GM18508 (cell line): ENCODE measurements at regions not wholly inside any gene's neighbourhood (a gene's known extent, or its start where the extent isn't known, plus 50 kb on each side); places are given as distances from the start of the nearest gene placed in this dataset.

Source experiments
- ATAC-seq: cut with Tn5 transposase; IDR thresholded peaks from one replicate; pipeline ENCODE4 v1.9.1; 2021; ENCODE audit warnings: moderate number of reproducible peaks; ENCODE audit not compliant: insufficient read depth, unreplicated experiment

DNA sequence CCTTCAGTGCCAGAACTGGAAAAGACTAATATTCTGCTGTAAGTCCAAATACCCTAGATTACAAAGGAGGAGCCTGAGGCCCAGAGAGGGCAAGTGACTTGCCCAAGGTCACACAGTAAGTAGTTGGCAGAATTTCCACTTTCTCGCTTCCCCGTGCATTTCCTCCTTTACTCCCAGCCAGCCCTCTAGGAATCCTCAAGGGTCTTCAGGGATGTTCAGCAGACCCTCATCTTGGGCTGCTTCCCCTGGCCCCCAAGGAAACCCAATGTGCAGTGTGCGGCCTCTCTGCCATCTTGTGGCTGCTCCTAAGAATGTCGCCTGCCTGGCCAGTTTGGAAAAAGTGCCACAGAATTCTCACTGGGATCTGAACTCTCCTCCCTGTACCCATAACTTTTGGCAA, 217.7 kb upstream of the LRFN2 start:
- no peak for ATAC-seq

DNA sequence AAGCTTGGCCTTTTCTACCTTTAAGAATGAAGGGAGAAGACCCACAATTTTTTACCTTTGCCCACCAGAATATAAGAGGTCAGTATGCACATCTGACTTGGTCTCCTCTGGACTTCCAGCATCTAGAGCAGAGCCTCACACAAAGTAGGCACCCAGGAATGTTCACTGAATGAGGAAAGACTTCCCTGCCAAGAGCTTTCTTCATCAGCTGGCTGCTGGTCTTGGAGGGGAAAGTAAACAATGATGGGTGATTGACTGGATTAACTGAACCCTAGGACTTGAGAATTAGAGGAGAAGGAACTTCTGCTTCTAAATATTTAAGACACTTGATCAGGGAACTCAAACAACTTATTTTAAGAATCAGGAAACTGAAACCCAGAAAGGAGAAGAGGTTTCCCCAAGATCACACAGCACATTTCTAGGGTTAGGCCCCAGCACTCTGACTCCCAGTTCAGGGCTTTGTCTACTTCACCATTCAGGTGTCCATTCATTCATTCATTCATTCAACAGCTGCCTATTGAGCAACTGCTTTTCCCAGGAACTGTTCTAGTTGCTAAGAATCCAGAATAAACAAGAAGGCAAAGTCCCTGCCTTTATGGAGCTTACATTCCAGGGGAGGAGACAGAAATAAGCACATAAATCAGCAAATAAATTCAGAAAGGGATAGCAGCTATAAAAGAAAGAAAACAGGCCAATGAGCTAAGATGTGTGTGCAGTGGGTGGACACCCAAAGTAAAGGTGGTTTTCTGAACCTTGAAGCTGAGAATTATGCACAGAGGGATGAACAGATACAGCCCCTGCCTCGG, 216.9 kb upstream of the LRFN2 start:
- no peak for ATAC-seq

DNA sequence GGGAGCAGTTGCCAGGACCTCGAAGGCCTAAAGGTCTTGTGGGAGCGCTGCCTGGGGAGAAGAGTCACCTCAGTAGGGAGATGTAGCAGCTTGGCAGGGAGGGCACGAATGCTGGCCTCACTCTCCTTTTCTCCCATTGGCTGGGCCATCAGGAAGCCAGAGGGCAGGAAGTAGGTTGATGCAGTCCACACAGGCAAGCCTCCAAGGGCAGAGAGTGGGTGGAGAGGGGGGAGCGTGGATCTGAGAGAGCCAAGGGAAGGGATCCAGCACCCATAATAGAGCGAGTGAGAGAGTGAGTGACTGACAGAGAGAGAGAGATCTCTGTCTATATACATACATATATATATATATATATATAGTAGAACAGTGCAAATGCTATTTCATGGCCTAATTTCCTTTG, 215.3 kb upstream of the LRFN2 start:
- no peak for ATAC-seq

DNA sequence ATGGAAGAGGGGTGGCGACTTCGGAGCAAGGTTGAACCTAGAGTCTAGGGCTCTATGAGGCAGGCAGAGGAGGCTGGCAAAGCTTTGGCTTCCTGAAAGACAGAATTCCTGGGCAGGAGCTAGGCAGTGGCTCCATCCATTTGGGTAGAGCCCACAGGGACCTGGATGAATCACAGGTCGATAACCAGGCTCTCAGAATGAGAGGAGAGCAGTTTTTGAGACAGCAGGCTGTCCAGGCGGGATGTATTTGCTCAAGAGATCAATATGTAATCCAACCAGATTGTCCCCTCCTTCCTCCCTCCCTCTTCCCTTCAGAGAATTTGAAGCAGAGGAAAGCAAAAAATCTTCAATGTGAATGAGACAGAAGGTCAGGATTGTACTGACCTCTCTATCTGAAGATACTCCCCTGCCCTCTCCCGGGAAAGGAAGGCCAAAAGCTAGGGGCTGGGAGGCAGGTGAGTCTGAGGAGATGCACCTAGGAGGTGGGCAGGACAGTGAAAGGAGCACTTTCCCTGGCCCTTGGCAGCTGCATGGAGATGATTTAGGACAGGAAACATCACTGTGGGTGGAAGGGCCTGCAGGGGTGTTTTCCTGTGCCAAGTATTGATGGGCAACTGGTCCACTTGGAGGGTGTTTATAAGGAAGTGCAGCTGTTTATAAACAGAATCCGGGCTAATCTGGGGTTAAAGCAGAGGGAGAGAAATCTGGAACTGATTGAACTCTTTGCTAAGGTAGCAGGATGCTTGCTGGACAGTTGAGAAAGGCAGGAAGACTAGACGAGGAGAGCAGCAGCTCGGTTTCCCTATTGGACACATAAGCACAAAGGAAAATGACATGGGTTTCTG, 212.4 kb upstream of the LRFN2 start:
- no peak for ATAC-seq

DNA sequence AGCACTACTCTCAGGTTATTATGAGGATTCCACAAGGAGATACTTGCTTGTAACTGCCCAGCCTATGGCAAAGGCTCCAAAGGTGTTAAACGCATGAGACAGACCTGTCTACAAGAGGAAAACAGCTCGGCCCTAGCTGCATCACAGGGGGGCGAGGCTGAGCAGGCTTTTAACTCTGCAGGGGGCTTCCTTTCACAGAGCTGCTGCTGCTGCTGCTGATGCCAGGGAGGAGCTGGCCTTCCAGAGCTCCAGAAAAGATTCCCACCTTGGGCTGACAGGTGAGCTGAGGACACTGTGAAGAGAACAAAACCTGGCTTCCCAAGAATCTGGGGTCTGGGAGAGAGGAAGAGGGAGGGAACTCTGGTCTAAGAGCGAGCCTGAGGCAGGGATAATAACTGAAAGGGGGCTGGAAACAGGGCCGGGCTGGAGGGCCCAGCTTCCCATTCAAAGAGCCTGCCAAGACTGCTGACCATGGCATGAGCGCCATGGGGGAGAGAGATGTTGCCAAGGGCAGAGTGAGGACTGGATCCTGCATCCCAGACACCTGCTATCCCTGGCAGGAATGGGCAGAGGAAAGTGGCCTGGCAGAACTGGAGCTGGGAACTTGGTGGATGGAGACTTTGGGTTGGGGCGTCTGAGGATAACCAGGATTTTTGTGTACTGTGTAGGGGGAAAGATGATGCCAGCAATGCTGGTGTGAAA, 211.1 kb upstream of the LRFN2 start:
- no peak for ATAC-seq

DNA sequence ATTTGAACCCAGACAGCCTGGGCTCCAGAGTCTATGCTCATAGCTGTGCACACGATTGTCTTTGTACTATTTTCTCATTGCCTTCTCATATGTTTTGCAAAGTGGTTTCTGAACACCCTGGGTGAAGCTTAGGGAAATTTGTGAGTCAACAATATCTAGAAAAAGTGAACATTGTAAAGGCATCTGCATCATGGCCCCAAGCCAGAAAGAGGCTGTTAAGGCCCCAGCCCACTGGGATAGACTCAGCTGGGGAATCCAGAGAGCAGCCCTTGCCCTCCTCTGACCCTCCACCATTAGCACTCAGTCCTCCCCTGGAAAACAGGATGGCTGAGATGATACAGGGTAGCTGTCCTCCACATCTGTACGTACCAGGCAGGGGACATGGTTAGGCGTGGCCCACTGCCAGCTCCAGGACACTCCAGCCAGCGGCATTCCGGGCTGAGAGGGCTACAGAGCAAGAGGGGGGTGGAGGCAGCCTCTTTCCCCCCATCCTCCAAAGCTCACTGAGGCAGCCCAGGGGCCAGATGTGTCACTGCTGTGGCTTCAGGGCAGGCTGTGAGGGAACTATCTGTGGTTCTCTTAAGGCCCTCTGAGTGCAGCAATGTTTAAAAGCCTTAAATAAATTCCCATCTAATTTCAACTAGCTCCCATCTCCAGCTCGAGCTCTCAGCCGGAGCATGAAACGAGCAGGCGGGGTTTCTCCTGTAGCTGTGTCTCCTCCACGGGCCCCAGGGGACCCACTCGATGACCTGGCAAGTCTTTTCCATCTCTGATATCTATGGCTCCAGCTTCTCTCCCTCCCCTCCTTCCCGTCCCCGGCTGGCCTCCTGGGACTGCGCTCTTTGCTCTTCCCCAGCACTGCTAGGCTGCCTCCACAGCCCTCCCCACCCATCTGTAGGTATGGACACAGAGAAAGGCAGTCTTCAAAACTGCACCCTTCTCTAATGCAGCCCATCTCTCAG, 209.4 kb upstream of the LRFN2 start:
- ATAC-seq: no peak

DNA sequence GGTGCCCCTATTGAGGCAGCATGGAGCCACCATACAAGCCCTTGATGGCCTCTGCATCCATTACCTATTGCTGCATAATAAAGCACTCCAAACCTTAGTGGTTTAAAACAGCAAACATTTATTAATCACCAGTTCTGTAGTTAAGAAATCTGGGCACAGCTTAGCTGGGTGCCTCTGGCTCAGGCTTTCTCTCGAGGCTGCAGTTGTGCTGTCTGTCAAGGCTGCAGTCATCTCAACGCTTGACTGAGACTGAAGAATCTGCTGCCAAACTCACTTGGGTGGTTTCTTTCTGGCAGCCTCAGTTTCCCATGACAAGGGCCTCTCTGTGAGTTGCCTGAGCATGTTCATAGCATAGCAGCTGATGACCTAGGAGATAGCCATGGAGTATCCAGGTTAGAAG, 207.4 kb upstream of the LRFN2 start:
- ATAC-seq: no peak

DNA sequence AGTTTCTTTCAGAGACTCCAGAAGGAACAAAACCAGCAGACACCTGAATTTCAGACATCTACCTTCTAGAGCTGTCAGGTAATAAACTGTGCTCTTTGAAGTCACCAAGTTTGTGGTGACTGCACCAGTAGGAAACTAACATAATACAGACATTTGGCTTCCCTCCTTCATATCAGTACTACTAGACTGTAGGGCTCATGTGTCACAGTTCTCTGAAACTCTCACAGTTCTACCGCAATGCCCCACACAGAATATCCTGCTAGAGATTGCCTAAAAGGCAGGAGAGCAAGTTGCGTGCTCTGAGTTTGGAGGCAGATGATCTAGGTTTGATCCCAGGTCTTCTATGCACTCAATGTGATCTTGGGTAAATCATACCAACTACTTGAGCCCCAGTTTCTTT, 205.0 kb upstream of the LRFN2 start:
- no peak for ATAC-seq

DNA sequence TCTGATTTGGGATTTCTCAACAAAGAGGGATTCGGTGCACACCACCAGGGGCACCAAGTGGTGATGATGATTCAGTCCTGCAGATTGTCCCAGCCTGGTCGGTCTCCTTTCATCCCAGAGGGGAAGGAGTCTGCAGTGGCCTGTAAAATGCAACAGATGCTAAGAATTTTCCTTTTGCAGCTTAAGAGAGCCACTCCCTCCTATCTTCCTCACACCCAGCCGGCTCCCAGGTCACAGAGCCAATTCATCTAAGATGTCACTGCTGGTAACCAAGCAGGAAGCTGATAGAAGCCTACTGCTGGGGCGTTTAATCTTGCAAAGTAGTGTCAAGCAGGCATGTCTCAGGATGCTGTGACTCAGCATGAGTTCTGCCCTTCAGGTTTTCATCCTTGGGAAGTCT, 203.8 kb upstream of the LRFN2 start:
- ATAC-seq: no peak

DNA sequence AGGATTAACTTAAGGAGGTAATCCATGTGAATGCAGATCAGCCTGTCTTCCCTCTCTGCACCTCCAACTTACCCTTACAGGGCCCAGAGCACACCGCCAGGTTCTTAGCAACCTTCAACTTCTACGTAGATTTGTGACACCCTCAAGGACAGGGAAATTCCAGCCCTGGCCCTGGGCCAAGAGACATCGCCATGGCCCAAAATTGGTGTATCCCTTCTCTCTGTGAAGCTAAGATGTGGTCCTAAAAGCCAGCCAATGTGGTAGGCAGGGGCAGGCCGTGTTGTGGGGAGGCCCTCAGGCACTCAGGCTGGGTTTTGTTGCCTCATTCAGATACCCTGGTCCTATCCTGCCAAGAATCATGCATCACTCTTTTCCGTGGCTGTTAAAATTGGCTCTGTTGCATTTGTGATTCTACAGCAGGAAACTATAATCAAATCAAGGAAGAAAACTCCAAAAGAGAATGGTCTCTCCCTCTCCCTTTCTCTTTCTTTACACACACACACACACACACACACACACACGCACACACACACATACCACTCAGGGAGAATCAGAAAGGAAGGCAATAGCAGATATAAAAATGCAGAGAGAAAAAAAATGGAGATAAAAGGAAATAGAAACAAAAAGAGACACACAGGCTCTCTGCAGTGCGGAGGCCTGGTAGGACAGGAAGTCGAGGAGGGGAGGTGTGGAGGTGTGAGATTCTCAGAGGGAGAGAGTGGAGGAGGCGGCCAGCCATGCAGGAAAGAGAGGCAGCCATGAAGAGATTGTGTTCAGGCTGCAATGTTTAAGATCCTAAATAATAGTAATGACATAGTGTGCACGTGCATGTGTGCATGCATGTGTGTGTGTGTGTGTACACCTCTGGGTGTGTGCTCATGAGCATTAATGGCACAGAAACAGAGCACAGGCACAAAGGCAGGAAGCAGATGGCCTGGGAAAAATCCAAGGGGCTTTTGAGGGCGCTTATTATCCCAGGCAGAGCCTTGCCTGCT, 201.8 kb upstream of the LRFN2 start:
- ATAC-seq: no peak

DNA sequence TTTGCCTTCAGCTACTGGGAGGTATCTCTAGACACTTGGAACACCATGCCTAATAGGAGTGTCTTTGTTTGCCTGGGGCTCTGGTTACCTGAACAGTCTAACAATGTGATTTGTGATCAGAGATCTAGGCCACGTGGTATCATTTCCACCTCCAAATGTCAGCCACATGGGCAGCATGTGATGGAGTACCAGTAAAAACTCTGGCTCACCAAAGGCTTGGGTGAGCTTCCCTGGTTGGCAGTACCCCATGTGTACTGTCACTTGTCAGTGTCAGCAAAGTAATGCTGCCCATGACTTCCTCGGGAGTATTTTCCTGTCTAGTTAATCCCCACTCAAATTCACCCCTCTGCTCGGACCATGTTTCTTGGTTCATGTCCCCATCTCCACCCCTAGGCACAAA, 195.2 kb upstream of the LRFN2 start:
- no peak for ATAC-seq

DNA sequence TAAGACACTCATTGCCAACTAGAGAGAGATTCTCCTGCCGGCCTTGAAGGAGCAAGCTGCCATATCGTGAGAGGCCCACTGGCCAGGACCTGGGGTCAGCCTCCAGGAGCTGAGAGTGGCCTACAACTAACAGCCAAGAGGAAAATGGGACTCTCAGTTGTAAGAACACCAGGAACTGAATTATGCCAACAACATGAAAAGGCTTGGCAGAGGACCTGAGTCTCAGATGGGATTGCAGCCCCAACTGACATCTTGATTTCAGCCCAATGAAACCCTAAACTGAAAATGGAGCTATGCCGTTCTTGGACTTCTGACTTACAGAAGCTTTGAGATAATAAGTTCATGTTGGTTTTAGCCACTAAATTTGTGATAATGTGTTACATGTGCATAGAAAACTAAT, 193.5 kb upstream of the LRFN2 start:
- no peak for ATAC-seq

DNA sequence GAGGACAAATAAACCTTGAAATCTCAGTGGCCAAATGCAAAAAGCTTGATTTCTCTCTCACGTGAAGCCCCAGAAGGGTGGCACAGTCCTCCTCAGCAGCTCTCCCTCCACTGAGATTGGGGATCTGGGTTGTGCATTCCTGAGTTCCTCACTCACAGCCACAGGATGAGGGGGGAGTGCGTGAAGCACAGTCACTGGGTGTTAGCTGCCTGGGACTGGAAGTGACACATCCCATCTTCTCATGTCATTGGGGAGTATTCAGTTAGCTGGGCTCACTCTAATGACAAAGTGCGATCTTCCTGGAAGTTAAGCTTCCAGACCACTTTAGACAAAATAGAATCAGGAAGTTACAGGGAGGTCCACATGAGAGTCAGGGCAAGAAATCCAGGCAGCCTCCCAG, 192.2 kb upstream of the LRFN2 start:
- no peak for ATAC-seq

DNA sequence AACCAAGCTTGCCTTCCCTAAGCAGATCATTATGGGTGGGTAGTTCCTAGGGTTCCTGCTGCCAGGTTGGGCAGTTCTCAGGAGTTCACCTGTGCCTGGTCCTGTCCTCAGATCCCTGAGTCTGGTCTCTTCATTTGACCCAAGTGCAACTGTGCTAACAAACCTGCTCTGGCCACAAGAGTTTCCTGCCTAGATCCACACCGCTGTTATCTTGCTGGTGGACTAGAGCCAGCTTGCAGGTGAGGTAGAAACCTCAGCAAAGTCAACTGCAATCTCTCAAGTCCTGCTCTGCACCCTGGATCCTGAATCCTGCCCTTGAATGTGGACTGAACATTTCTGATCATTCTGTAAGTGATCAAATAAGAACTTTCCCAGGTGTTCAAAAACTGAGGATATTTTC, 191.8 kb upstream of the LRFN2 start:
- ATAC-seq: no peak

DNA sequence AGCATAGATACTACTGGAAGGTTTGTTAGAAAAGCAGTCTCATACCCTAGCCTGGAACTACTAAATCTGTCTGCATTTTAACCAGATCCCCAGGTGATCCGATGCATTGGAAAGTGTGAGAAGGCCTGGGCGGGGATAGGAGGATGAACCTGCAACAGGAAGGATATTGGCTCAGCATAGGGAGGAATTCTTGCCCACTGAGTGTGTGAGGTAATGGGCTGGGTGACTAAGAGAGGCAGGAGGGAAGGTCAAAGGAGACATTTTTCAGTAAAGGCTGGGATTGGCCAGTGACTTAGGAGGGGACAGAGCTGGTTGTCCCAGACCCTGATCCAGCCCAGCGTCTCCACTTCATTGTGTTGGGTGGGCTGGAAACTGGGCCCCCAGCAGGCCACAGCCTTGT, 191.0 kb upstream of the LRFN2 start:
- no peak for ATAC-seq

DNA sequence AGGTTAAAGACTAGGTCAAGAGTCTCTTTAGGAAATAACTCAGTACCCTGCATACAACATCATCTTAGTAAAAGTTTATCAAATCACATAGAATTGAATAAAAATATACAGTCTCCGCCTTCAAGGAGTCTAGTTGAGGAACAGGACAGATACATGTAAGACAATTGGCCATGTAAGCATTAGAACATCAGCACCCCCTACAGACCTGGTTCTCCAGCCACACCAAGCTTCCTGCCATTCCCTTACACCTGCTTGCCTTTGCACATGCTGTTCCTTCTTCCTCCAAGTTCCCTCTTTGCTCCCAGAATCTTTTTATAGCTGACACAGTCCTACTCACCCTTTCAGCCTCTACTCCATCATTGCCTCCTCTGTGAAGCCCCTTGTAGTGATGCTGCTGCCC, 187.8 kb upstream of the LRFN2 start:
- ATAC-seq: no peak

DNA sequence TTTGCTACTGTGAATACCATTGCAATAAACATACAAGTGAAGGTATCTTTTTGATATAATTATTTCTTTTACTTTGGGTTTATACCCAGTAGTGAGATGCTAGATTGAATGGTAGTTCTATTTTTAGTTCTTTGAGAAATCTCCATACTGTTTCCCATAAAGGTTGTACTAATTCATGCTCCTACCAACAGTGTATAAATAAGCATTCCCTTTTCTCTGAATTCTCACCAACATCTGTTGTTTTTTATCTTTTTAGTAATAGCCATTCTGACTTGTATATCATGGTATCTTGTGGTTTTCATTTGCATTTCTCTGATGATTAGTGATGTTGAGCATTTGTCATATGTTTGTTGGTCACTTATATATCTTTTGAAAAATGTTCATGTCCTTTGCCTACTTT, 183.6 kb upstream of the LRFN2 start:
- no peak for ATAC-seq

DNA sequence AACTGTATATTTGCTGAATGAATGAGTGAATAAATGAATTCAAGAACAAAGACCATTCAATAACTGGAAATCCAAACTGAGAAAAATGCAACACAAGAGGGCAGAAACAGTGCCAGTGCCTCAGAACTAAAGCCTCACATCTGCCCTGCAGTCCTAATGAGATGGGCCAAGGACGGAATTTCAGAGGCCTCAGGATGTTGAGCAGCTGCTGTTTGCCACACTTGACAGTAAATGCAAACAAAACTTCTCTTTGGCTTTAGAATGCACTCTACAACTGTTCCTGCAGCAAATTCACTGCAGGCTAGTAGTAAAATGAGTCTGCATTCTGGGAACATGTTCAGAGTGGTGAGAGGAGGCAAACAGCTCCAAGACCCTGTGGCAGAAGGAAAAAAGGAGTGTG, 177.6 kb upstream of the LRFN2 start:
- ATAC-seq: no peak

DNA sequence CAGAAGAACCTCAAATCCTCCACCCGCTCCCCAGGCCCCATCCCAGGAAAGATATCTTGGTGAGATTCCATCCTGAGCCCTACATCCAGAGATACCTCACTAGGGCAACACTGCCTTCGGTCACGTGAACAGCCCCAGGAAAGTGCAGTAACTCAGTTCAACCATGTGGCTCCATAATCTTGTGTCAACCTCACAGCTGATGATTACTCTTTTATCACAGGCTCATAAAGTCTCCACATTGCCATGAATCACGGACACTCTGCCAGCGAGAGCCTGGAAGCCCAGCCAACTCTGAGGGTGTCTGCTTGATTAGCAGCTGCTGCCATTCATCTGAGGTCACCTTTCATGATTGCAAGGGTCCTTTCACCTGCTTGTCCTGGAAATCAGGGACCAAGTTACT, 175.8 kb upstream of the LRFN2 start:
- no peak for ATAC-seq
